Neuronal stem cell (in vitro differentiated cells): ENCODE measurements at regions not wholly inside any gene's neighbourhood (a gene's known extent, or its start where the extent isn't known, plus 50 kb on each side); places are given as distances from the start of the nearest gene placed in this dataset.

Experiments
- DNase-seq: peaks from one replicate; pipeline ENCODE4 v3.0.0-alpha.2; 2013; ENCODE audit warnings: low spot score
- H2AFZ ChIP-seq: one replicate; pipeline ENCODE4 v1.6.1; 2013; ENCODE audit warnings: mild to moderate bottlenecking, low read length, inconsistent platforms
- H2AK5ac ChIP-seq: 2 replicates; pipeline ENCODE4 v1.6.1; 2013; ENCODE audit warnings: low read depth, mild to moderate bottlenecking, inconsistent platforms, low read length, moderate library complexity, mixed read lengths
- H2BK120ac ChIP-seq: 2 replicates; pipeline ENCODE4 v1.6.1; 2013; ENCODE audit warnings: low read depth, mild to moderate bottlenecking, inconsistent platforms, low read length, moderate library complexity, mixed read lengths
- H2BK12ac ChIP-seq: one replicate; pipeline ENCODE4 v1.6.1; 2013; ENCODE audit warnings: low read length, inconsistent platforms
- H2BK15ac ChIP-seq: 2 replicates; pipeline ENCODE4 v1.6.1; 2013; ENCODE audit warnings: mild to moderate bottlenecking, low read length, inconsistent platforms, mixed read lengths
- H2BK5ac ChIP-seq: one replicate; pipeline ENCODE4 v1.6.1; 2013; ENCODE audit warnings: inconsistent platforms, mild to moderate bottlenecking, low read length, moderate library complexity
- H3K14ac ChIP-seq: one replicate; pipeline ENCODE4 v1.6.1; 2013; ENCODE audit warnings: low read length, inconsistent platforms
- H3K18ac ChIP-seq: 2 replicates; pipeline ENCODE4 v1.6.1; 2013; ENCODE audit warnings: low read length, inconsistent platforms
- H3K23ac ChIP-seq: 2 replicates; pipeline ENCODE4 v1.6.1; 2013; ENCODE audit warnings: low read depth, mild to moderate bottlenecking, mixed read lengths, low read length, inconsistent platforms; ENCODE audit not compliant: poor library complexity
- H3K27ac ChIP-seq: replicated peaks from 3 replicates; pipeline ENCODE4 v1.5.1; 2013; ENCODE audit warnings: low read length, inconsistent platforms
- H3K27me3 ChIP-seq, 3 experiments: 2 replicates each; pipeline ENCODE4 v1.6.1; 2013; ENCODE audit warnings: low read length in 3 of 3, mild to moderate bottlenecking in 2 of 3, inconsistent platforms in 1 of 3, low read depth in 1 of 3, mixed read lengths in 1 of 3, moderate library complexity in 1 of 3; ENCODE audit not compliant: control insufficient read depth in 3 of 3, insufficient read depth in 3 of 3
- H3K36me3 ChIP-seq, 2 donors: replicated peaks in 1 of 2; 2 replicates each; pipeline ENCODE4 v1.6.1; 2013; ENCODE audit warnings: low read length in 2 of 2; ENCODE audit not compliant: control insufficient read depth in 2 of 2, insufficient read depth in 2 of 2
- H3K4ac ChIP-seq: 2 replicates; pipeline ENCODE4 v1.6.1; 2013; ENCODE audit warnings: inconsistent platforms, mild to moderate bottlenecking, low read length, moderate library complexity
- H3K4me1 ChIP-seq, 2 donors: 1 replicate in 1 of 2; 2 replicates in 1 of 2; pipeline ENCODE4 v1.6.1; 2013; ENCODE audit warnings: low read length in 2 of 2, low read depth in 1 of 2; ENCODE audit not compliant: control insufficient read depth in 2 of 2, insufficient read depth in 1 of 2
- H3K4me2 ChIP-seq: one replicate; pipeline ENCODE4 v1.6.1; 2013; ENCODE audit warnings: mild to moderate bottlenecking, low read length, inconsistent platforms; ENCODE audit not compliant: insufficient read depth, poor library complexity, severe bottlenecking
- H3K4me3 ChIP-seq, 2 donors: 2 replicates each; pipeline ENCODE4 v1.5.1; 2013; ENCODE audit warnings: low read length in 2 of 2, mild to moderate bottlenecking in 2 of 2, inconsistent platforms in 1 of 2, moderate library complexity in 1 of 2
- H3K79me1 ChIP-seq: one replicate; pipeline ENCODE4 v1.6.1; 2013; ENCODE audit warnings: low read depth, mild to moderate bottlenecking, inconsistent platforms, low read length, moderate library complexity
- H3K9ac ChIP-seq: one replicate; pipeline ENCODE4 v1.6.1; 2013; ENCODE audit warnings: mild to moderate bottlenecking, low read depth, low read length, inconsistent platforms; ENCODE audit not compliant: poor library complexity
- H3K9me3 ChIP-seq, 2 donors: replicated peaks in 1 of 2; 2 replicates each; pipeline versions ENCODE3 to v1.6.1; 2013; ENCODE audit warnings: low read length in 2 of 2, mild to moderate bottlenecking in 2 of 2, inconsistent platforms in 1 of 2, low read depth in 1 of 2, mixed read lengths in 1 of 2, moderate library complexity in 1 of 2; ENCODE audit not compliant: control insufficient read depth in 2 of 2, insufficient read depth in 1 of 2
- H4K8ac ChIP-seq: one replicate; pipeline ENCODE4 v1.6.1; 2013; ENCODE audit warnings: low read depth, mild to moderate bottlenecking, inconsistent platforms, low read length, moderate library complexity
- H4K91ac ChIP-seq: one replicate; pipeline ENCODE4 v1.6.1; 2013; ENCODE audit warnings: low read length, low read depth, mild to moderate bottlenecking, inconsistent platforms; ENCODE audit not compliant: poor library complexity
- WGBS, 2 donors: extraction: QIAGEN DNeasy Blood & Tissue Kit; methylation state at CpG; one replicate each; pipeline ENCODE4 v1.1.7; 2013; ENCODE audit warnings: missing lambda C conversion rate in 2 of 2, mixed read lengths in 1 of 2; ENCODE audit not compliant: insufficient read length in 2 of 2, insufficient replicate concordance in 1 of 2; ENCODE audit errors: extremely low coverage in 2 of 2; 5-methylcytosine and 5-hydroxymethylcytosine counted together

DNA sequence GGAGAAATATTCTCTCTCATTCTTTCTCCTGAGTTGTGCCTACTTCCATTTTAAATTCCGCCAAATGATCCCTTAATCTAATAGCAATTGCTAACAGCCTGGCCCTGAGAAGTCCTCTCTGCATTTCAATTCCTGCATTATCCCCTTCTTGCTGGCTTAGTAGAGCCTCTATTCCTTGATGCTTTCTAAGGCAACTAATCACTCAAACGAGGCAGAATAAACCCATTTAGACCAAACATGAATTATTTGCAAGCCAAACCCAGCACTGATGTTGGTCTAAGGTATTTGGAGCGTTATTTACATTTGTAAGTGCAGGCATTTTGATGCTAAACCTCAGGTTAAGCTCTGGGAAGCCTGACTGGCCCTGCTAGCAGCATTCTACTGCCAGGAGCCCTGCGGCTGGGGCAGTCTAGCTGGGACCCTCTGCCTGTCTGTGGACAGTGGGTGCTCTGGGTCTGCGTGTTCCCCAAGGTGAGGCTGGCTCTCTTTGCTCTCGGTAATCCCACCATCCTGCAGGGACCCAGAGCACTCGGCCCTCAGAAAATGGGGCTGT is 173.1 kb upstream of the HS6ST1 start:
- Histone ChIP-seq H3K36me3 (no peaks in the 10 kb centered on the region), H4K8ac (no peak overlapping the region), H3K23ac (no peak overlapping the region), H3K4me3 (no peak overlapping the region), H3K27me3 (no peaks in the 10 kb centered on the region), H3K4ac (no peak overlapping the region), H3K9me3 (no peaks in the 10 kb centered on the region), H3K27ac (no peak overlapping the region), H2BK15ac (peak overlapping the region; percentile 67), H2BK120ac (no peak overlapping the region), H3K79me1 (no peaks in the 10 kb centered on the region), H4K91ac (no peak overlapping the region), H2BK5ac (peak overlapping the region; percentile 43), H3K9ac (no peak overlapping the region), H3K4me1 (peaks cover 2 to 6% of the 10 kb centered on the region in 2 donors), H2AK5ac (no peak overlapping the region), H2BK12ac (no peak overlapping the region), H2AFZ (no peak overlapping the region), H3K14ac (no peak overlapping the region), H3K18ac (no peak overlapping the region), H3K4me2 (no peak overlapping the region)
- DNase-seq, result no peak
- no CpG with 5 or more reads among the region's 7 CpGs for WGBS, 2 donors

DNA sequence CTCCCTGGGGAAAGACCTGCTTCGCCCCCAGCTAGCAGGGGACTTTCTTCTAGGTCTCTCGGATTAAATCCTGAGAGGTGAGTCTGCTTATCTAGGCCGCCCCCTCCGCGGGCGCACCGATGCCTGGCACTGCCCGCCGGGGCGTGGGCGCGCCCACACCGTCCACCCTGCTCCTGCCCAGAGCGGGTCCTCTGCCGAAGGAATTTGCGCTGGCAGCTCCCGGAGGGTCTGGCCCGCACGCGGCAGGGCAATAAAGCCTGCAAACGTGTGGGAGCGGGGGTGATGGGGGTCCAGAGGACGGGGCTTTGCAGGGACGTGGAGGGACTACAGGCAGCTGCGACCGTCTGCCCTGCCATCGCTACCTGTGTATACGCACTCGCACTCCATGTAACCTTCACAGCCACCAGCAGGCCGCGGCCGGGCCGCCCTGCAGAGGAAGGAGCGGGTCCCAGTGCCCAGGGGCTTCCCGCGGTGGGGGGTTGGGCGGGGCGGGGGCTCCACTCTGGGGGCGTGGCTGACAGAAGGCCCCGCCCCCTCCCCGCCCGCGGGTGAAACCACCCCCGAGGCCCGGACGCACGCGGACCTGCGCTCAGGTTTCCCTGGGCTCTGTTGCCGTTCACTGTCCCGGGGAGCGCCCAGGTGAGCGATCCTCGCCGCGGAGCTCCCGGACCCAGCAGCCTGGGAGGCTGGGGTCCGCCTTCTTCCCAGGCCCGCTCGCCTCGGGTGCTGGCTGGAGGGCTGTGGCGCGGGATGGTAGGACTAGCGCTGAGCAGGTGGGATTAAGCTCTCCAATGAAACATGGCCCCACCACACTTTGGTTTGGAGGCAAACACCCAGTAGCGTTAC is 174.5 kb upstream of the HS6ST1 start:
- H3K18ac ChIP-seq, result peak overlapping the region; percentile 40
- WGBS, 2 donors, result no CpG with 5 or more reads among the region's 65 CpGs

DNA sequence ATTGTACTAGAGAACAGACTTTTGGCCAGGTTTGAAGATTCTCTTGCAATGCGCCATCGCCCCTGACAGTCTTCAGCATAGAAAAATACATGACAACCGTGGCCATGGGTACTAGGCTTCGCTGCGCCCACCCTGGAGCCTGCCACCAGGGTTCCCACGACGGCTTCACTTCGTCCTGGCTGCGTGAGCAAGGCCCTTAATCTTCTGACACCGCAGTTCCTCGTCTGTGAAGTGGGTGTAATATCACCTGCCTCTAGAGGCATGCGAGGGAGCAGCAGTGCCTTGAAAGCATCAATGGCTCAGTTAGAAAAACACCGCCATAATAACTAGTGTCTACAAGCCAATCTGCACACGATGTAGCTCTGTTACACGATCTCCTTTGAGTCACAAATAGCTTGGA is 175.2 kb upstream of the HS6ST1 start:
- Histone ChIP-seq H3K4me1 (peaks cover 2 to 4% of the 10 kb centered on the region in 2 donors), H3K14ac (no peak overlapping the region), H4K8ac (no peak overlapping the region), H2BK12ac (no peak overlapping the region), H3K27me3 (no peaks in the 10 kb centered on the region), H3K4ac (no peak overlapping the region), H3K9me3 (no peaks in the 10 kb centered on the region), H3K36me3 (no peaks in the 10 kb centered on the region), H3K9ac (no peak overlapping the region), H3K23ac (no peak overlapping the region), H3K4me2 (no peak overlapping the region), H3K79me1 (no peaks in the 10 kb centered on the region), H2AK5ac (no peak overlapping the region), H3K4me3 (no peak overlapping the region), H2BK120ac (no peak overlapping the region), H3K27ac (no peak overlapping the region), H3K18ac (no peak overlapping the region), H2AFZ (no peak overlapping the region), H2BK5ac (no peak overlapping the region), H2BK15ac (no peak overlapping the region), H4K91ac (no peak overlapping the region)
- no peak for DNase-seq
- no CpG with 5 or more reads among the region's 15 CpGs for WGBS, 2 donors

More for the DNA sequence above, 174.5 kb upstream of the HS6ST1 start:
- Histone ChIP-seq H3K9me3 (no peaks in the 10 kb centered on the region), H3K4ac (peak overlapping the region; percentile 55), H3K9ac (no peak overlapping the region), H3K27me3 (no peaks in the 10 kb centered on the region), H2BK15ac (peak overlapping the region; percentile 20), H2BK5ac (no peak overlapping the region), H3K4me3 (no peak overlapping the region), H3K14ac (peak overlapping the region; percentile 58), H3K23ac (no peak overlapping the region), H3K4me1 (peaks cover 2 to 4% of the 10 kb centered on the region in 2 donors), H2BK12ac (no peak overlapping the region), H3K79me1 (no peaks in the 10 kb centered on the region), H2AK5ac (peak overlapping the region; percentile 49), H2BK120ac (no peak overlapping the region), H2AFZ (no peak overlapping the region), H4K8ac (no peak overlapping the region), H4K91ac (peak overlapping the region; percentile 41), H3K27ac (no peak overlapping the region), H3K4me2 (no peak overlapping the region), H3K36me3 (no peaks in the 10 kb centered on the region)
- no peak for DNase-seq

DNA sequence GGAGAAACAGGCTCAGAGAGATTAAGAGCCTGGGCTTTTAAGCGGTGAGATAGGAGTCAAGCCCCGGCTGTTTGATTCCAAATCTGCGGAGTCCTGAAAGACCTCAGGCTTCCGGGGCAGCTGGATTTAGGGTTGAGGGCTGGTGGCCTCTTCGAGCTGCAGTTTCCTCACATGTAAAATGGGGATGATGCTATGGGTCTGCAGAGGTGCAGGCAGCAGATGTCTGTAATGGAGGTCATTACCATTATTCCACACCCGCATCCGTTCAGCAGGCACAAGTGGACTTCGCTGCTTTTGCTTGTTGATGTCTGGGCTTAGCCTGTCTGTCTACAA is 175.6 kb upstream of the HS6ST1 start:
- Histone ChIP-seq H3K4me1 (peaks cover 2 to 3% of the 10 kb centered on the region in 2 donors), H2AK5ac (no peak overlapping the region), H3K4me2 (no peak overlapping the region), H3K23ac (no peak overlapping the region), H3K4ac (no peak overlapping the region), H2BK120ac (no peak overlapping the region), H3K9ac (no peak overlapping the region), H4K8ac (no peak overlapping the region), H3K9me3 (no peaks in the 10 kb centered on the region), H4K91ac (no peak overlapping the region), H3K36me3 (no peaks in the 10 kb centered on the region), H3K79me1 (no peaks in the 10 kb centered on the region), H3K27me3 (no peaks in the 10 kb centered on the region), H3K18ac (no peak overlapping the region), H2BK12ac (no peak overlapping the region), H3K27ac (no peak overlapping the region), H2AFZ (no peak overlapping the region), H3K4me3 (no peak overlapping the region), H2BK15ac (no peak overlapping the region), H2BK5ac (no peak overlapping the region), H3K14ac (no peak overlapping the region)
- WGBS, 2 donors, result no CpG with 5 or more reads among the region's 8 CpGs
- DNase-seq, result no peak
